ENCODE measurements at regions not wholly inside any gene's neighbourhood (a gene's known extent, or its start where the extent isn't known, plus 50 kb on each side); places are given as distances from the start of the nearest gene placed in this dataset.
"Not testable (repeated sequence)": the region's sequence is repeated elsewhere in the genome, so short reads cannot be mapped to it uniquely, and the experiment has no call there.

DNA sequence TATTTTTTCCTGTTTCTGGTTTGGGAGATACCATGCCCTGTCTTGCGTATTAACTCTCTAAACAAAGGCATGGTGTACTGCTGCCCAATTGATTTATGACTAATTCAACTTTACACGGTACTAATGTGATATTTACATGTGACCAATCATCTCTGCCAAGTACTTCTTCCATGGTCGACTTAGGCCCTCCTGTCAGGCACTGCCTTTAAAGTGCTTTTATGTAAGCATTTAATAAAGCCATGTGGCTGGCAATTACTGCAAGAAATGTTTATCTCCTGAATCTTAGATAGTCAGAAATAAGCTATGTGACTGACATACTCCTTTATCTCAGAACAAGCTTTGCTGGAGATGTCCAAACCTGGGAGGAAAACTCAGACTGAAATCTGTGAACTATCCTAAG lies 323.4 kb downstream of the BTBD3 start:
- ChIA-PET POLR2A (no interaction called here), CTCF (no interaction called here)
- Histone ChIP-seq H3K9me3 (ENCODE audit: control extremely low read depth in 1 of 5, control insufficient read depth in 4 of 5, insufficient read depth in 2 of 5, low read depth in 1 of 5, low read length in 4 of 5) (no peaks in the 10 kb centered on the region), H3K27me3 (replicated peaks in 2 of 5; ENCODE audit: control insufficient read depth in 4 of 5, insufficient read depth in 5 of 5, low read length in 4 of 5) (no peaks in the 10 kb centered on the region), H3K4me1 (ENCODE audit: control extremely low read depth in 1 of 4, control insufficient read depth in 4 of 4, insufficient read depth in 4 of 4, low read length in 3 of 4) (no peaks in the 10 kb centered on the region), H3K4me3 (ENCODE audit: control insufficient read depth in 1 of 7, extremely low read depth in 1 of 7, insufficient read depth in 4 of 7, low read depth in 2 of 7, low read length in 6 of 7) (no peak overlapping the region), H3K36me3 (ENCODE audit: control insufficient read depth in 4 of 4, insufficient read depth in 4 of 4, low read length in 3 of 4) (no peaks in the 10 kb centered on the region), H3K27ac (ENCODE audit: insufficient read depth in 1 of 2, low read depth in 1 of 2, low read length in 2 of 2, poor library complexity in 1 of 2, severe bottlenecking in 2 of 2) (no peak overlapping the region)
- WGBS (ENCODE audit: insufficient coverage): 93% methylated on average over 3 of the region's 3 CpGs
- DNase-seq: no peak

DNA sequence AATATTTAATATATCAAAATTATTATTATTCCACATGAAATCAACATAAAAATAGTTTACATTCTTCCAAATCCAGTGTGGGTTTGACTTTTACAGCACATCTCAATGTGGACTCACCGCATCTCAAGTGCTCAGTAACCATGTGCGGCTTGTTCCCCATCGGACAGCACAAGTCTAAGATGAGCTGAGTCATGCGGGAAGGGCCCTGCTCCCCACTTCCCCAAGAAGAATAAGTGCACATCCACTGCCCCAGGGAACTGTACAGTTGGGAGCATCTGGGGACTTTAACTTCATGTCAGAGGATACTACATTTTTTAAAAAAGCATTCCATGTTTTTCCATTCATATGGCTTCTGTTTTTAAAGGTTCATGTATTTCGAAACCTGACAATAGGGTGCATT lies 325.6 kb downstream of the BTBD3 start:
- WGBS (ENCODE audit: insufficient coverage): 66% methylated on average over 3 of the region's 5 CpGs
- no peaks in the 10 kb centered on the region for H3K4me1 ChIP-seq (ENCODE audit: control extremely low read depth in 1 of 4, control insufficient read depth in 4 of 4, insufficient read depth in 4 of 4, low read length in 3 of 4)
- H3K27me3 ChIP-seq (replicated peaks in 2 of 5; ENCODE audit: control insufficient read depth in 4 of 5, insufficient read depth in 5 of 5, low read length in 4 of 5): no peaks in the 10 kb centered on the region
- ChIA-PET CTCF (no interaction called here), POLR2A (no interaction called here)
- no peaks in the 10 kb centered on the region for H3K9me3 ChIP-seq (ENCODE audit: control extremely low read depth in 1 of 5, control insufficient read depth in 4 of 5, insufficient read depth in 2 of 5, low read depth in 1 of 5, low read length in 4 of 5)
- H3K36me3 ChIP-seq (ENCODE audit: control insufficient read depth in 4 of 4, insufficient read depth in 4 of 4, low read length in 3 of 4): no peaks in the 10 kb centered on the region
- H3K4me3 ChIP-seq (ENCODE audit: control insufficient read depth in 1 of 7, extremely low read depth in 1 of 7, insufficient read depth in 4 of 7, low read depth in 2 of 7, low read length in 6 of 7): no peak overlapping the region
- no peak overlapping the region for H3K27ac ChIP-seq (ENCODE audit: insufficient read depth in 1 of 2, low read depth in 1 of 2, low read length in 2 of 2, poor library complexity in 1 of 2, severe bottlenecking in 2 of 2)
- DNase-seq: peak; percentile 15 to 78 (median 50)

DNA sequence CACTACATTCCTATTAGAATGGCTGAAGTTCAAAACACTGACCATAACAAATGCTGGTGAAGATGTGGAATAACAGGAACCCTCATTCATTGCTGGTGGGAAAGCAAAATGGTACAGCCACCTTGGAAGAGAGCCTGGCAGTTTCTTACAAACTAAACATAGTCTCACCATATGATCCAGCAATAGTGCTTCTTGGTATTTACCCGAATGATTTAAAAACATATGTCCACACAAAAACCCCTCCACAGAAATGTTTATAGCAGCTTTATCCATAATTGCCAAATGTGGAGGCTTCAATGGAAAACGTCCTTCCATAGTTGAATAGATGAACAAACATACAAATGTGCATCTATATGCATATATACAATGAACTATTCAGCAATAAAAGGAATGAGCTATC lies 330.8 kb downstream of the BTBD3 start:
- no peak for DNase-seq
- ChIA-PET CTCF (no interaction called here), POLR2A (no interaction called here)
- Histone ChIP-seq H3K36me3 (ENCODE audit: control insufficient read depth in 4 of 4, insufficient read depth in 4 of 4, low read length in 3 of 4) (no peaks in the 10 kb centered on the region), H3K9me3 (ENCODE audit: control extremely low read depth in 1 of 5, control insufficient read depth in 4 of 5, insufficient read depth in 2 of 5, low read depth in 1 of 5, low read length in 4 of 5) (no peaks in the 10 kb centered on the region), H3K4me1 (ENCODE audit: control extremely low read depth in 1 of 4, control insufficient read depth in 4 of 4, insufficient read depth in 4 of 4, low read length in 3 of 4) (no peaks in the 10 kb centered on the region), H3K4me3 (ENCODE audit: control insufficient read depth in 1 of 7, extremely low read depth in 1 of 7, insufficient read depth in 4 of 7, low read depth in 2 of 7, low read length in 6 of 7) (no peak overlapping the region), H3K27ac (ENCODE audit: insufficient read depth in 1 of 2, low read depth in 1 of 2, low read length in 2 of 2, poor library complexity in 1 of 2, severe bottlenecking in 2 of 2) (no peak overlapping the region), H3K27me3 (replicated peaks in 2 of 5; ENCODE audit: control insufficient read depth in 4 of 5, insufficient read depth in 5 of 5, low read length in 4 of 5) (no peaks in the 10 kb centered on the region)
- WGBS (ENCODE audit: insufficient coverage): 89% methylated on average over 1 of the region's 2 CpGs

DNA sequence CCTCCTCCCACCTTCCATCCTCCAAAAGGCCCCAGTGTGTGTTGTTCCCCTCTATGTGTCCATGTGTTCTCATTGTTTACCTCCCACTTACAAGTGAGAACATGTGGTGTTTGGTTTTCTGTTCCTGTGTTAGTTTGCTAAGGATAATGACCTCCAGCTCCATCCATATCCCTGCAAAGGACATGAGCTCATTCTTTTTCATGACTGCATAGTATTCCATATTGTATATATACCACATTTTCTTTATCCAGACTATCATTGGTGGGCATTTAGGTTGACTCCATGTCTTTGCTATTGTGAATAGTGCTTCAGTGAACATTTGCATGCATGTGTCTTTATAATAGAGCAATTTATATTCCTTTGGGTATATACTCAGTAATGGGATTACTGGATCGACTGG lies 333.0 kb downstream of the BTBD3 start:
- H3K9me3 ChIP-seq (ENCODE audit: control extremely low read depth in 1 of 5, control insufficient read depth in 4 of 5, insufficient read depth in 2 of 5, low read depth in 1 of 5, low read length in 4 of 5); H3K36me3 ChIP-seq (ENCODE audit: control insufficient read depth in 4 of 4, insufficient read depth in 4 of 4, low read length in 3 of 4); H3K4me3 ChIP-seq (ENCODE audit: control insufficient read depth in 1 of 7, extremely low read depth in 1 of 7, insufficient read depth in 4 of 7, low read depth in 2 of 7, low read length in 6 of 7); H3K27ac ChIP-seq (ENCODE audit: insufficient read depth in 1 of 2, low read depth in 1 of 2, low read length in 2 of 2, poor library complexity in 1 of 2, severe bottlenecking in 2 of 2); DNase-seq; CTCF ChIA-PET; POLR2A ChIA-PET; H3K27me3 ChIP-seq (replicated peaks in 2 of 5; ENCODE audit: control insufficient read depth in 4 of 5, insufficient read depth in 5 of 5, low read length in 4 of 5); H3K4me1 ChIP-seq (ENCODE audit: control extremely low read depth in 1 of 4, control insufficient read depth in 4 of 4, insufficient read depth in 4 of 4, low read length in 3 of 4): not testable (repeated sequence)
- no CpG with 5 or more reads among the region's 1 CpG for WGBS (ENCODE audit: insufficient coverage)

DNA sequence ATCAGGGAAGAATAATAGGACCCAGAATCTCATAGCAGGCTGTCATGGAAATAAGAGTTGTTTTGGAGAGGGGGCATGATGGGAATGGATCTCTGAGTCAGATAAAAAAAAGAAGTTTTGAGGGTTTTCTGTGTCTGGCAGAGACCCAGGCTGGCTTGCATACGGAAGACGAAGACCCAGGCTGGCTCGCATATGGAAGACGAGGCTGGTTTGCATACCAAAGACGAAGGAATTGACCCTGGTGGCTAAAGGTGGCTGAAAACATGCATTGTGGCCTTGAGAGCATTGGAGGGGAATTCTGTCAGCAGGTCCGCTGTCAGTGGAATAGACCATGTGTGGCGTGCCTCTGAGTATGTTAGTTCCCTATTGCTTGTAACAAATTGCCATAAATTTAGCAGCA lies 335.1 kb downstream of the BTBD3 start:
- Histone ChIP-seq H3K27ac (ENCODE audit: insufficient read depth in 1 of 2, low read depth in 1 of 2, low read length in 2 of 2, poor library complexity in 1 of 2, severe bottlenecking in 2 of 2) (no peak overlapping the region), H3K9me3 (ENCODE audit: control extremely low read depth in 1 of 5, control insufficient read depth in 4 of 5, insufficient read depth in 2 of 5, low read depth in 1 of 5, low read length in 4 of 5) (no peaks in the 10 kb centered on the region), H3K36me3 (ENCODE audit: control insufficient read depth in 4 of 4, insufficient read depth in 4 of 4, low read length in 3 of 4) (no peaks in the 10 kb centered on the region), H3K4me1 (ENCODE audit: control extremely low read depth in 1 of 4, control insufficient read depth in 4 of 4, insufficient read depth in 4 of 4, low read length in 3 of 4) (no peaks in the 10 kb centered on the region), H3K4me3 (ENCODE audit: control insufficient read depth in 1 of 7, extremely low read depth in 1 of 7, insufficient read depth in 4 of 7, low read depth in 2 of 7, low read length in 6 of 7) (no peak overlapping the region), H3K27me3 (replicated peaks in 2 of 5; ENCODE audit: control insufficient read depth in 4 of 5, insufficient read depth in 5 of 5, low read length in 4 of 5) (peaks cover 0 to 2% (median 0%) of the 10 kb centered on the region in 5 experiments)
- POLR2A ChIA-PET: no interaction called here
- 95% methylated on average over 5 of the region's 7 CpGs for WGBS (ENCODE audit: insufficient coverage)
- no peak for DNase-seq
- CTCF ChIA-PET: no interaction called here

DNA sequence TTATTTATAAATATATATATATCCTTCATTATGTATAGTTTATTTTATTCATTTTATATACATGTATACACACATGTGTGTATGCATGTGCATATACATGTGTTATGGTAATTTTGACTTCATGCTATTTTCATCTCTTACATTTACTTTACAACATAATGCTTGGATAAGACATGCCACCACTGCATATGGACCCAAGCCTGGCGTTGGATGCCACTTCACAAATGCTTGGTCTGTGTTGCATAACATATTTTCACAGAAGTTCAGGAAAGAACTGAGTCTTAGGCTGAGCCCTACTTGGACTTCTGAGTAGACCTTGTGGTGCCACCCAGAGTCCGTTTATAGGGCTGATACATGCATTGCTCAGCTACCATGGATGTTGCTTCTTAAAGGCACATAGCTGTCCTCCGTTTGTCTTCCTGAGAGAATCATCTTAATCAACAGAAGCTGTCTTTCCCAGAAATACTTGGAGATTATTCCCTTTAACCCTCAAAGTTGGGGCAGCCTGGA lies 337.8 kb downstream of the BTBD3 start:
- H3K4me1 ChIP-seq (ENCODE audit: control extremely low read depth in 1 of 4, control insufficient read depth in 4 of 4, insufficient read depth in 4 of 4, low read length in 3 of 4): no peaks in the 10 kb centered on the region
- H3K36me3 ChIP-seq (ENCODE audit: control insufficient read depth in 4 of 4, insufficient read depth in 4 of 4, low read length in 3 of 4): no peaks in the 10 kb centered on the region
- POLR2A ChIA-PET: no interaction called here
- H3K4me3 ChIP-seq (ENCODE audit: control insufficient read depth in 1 of 7, extremely low read depth in 1 of 7, insufficient read depth in 4 of 7, low read depth in 2 of 7, low read length in 6 of 7): no peak overlapping the region
- DNase-seq: peak; percentile 2 to 28 (median 26)
- no peaks in the 10 kb centered on the region for H3K9me3 ChIP-seq (ENCODE audit: control extremely low read depth in 1 of 5, control insufficient read depth in 4 of 5, insufficient read depth in 2 of 5, low read depth in 1 of 5, low read length in 4 of 5)
- no peak overlapping the region for H3K27ac ChIP-seq (ENCODE audit: insufficient read depth in 1 of 2, low read depth in 1 of 2, low read length in 2 of 2, poor library complexity in 1 of 2, severe bottlenecking in 2 of 2)
- 70% methylated on average over 3 of the region's 3 CpGs for WGBS (ENCODE audit: insufficient coverage)
- CTCF ChIA-PET: interaction anchor here (0.6 kb wide), 1 partner anchor 67 kb away, joined by 3 read pairs; no protein-coding TSS in a partner anchor
- H3K27me3 ChIP-seq (replicated peaks in 2 of 5; ENCODE audit: control insufficient read depth in 4 of 5, insufficient read depth in 5 of 5, low read length in 4 of 5): peaks cover 0 to 2% (median 0%) of the 10 kb centered on the region in 5 experiments

DNA sequence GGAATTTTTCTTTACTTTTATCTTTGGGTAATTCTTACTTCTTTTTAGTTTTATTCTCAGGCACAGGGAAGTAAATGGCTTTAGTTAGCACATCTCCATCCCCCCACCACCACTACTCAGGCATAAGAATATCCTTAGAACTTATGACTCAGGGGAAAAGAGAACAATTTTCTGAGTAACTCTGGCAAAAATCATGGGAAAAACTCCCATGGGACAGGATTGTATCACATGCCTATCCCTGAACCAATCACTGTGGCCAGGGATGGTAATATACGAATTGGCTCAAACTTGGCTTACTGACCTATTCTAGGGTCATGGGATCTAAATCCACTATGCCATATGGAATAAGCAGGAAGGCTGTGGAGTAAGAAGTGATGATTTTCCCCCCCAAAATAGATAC lies 339.1 kb downstream of the BTBD3 start:
- Histone ChIP-seq H3K36me3 (ENCODE audit: control insufficient read depth in 4 of 4, insufficient read depth in 4 of 4, low read length in 3 of 4) (no peaks in the 10 kb centered on the region), H3K4me3 (ENCODE audit: control insufficient read depth in 1 of 7, extremely low read depth in 1 of 7, insufficient read depth in 4 of 7, low read depth in 2 of 7, low read length in 6 of 7) (no peak overlapping the region), H3K4me1 (ENCODE audit: control extremely low read depth in 1 of 4, control insufficient read depth in 4 of 4, insufficient read depth in 4 of 4, low read length in 3 of 4) (no peaks in the 10 kb centered on the region), H3K27ac (ENCODE audit: insufficient read depth in 1 of 2, low read depth in 1 of 2, low read length in 2 of 2, poor library complexity in 1 of 2, severe bottlenecking in 2 of 2) (no peak overlapping the region), H3K9me3 (ENCODE audit: control extremely low read depth in 1 of 5, control insufficient read depth in 4 of 5, insufficient read depth in 2 of 5, low read depth in 1 of 5, low read length in 4 of 5) (no peaks in the 10 kb centered on the region), H3K27me3 (replicated peaks in 2 of 5; ENCODE audit: control insufficient read depth in 4 of 5, insufficient read depth in 5 of 5, low read length in 4 of 5) (peaks cover 0 to 2% (median 0%) of the 10 kb centered on the region in 5 experiments)
- no CpG with 5 or more reads among the region's 1 CpG for WGBS (ENCODE audit: insufficient coverage)
- ChIA-PET POLR2A (no interaction called here), CTCF (no interaction called here)
- DNase-seq: no peak
